WTC11 (cell line): ENCODE measurements at regions not wholly inside any gene's neighbourhood (a gene's known extent, or its start where the extent isn't known, plus 50 kb on each side); places are given as distances from the start of the nearest gene placed in this dataset.

ENCODE experiments used
- ATAC-seq: fragments of 200-7000 bp; cut with Tn5 transposase; 2 replicates; pipeline ENCODE4 v1.10.0; 2021; ENCODE audit warnings: mild to moderate bottlenecking, moderate library complexity
- CTCF ChIA-PET: fragments of 300-600 bp; sonication (Branson Sonifier 250); formaldehyde crosslinking; loops from one replicate; lab custom pipeline; 2021; ENCODE audit warnings: antibody characterized with exemption; lab: Charles Lee
- POLR2A ChIA-PET: fragments of 350-600 bp; sonication (Branson Sonifier 250); formaldehyde crosslinking; loops from one replicate; lab custom pipeline; 2021; ENCODE audit warnings: antibody characterized with exemption; lab: Charles Lee
- DNase-seq: peaks from one replicate; pipeline ENCODE4 v3.0.0; 2021; ENCODE audit warnings: low spot score
- H3K27ac Mint-ChIP-seq: 2 replicates; pipeline ENCODE4 v1.8.0; 2021; ENCODE audit warnings: mixed read lengths
- H3K27me3 Mint-ChIP-seq: 2 replicates; pipeline ENCODE4 v1.8.0; 2021; ENCODE audit warnings: low read depth, mild to moderate bottlenecking, moderate library complexity, mixed read lengths
- H3K36me3 Mint-ChIP-seq: 2 replicates; pipeline ENCODE4 v1.8.0; 2021; ENCODE audit warnings: mixed read lengths
- H3K4me1 Mint-ChIP-seq: 2 replicates; pipeline ENCODE4 v1.8.0; 2022; ENCODE audit warnings: mixed read lengths
- H3K4me3 Mint-ChIP-seq: 2 replicates; pipeline ENCODE4 v1.8.0; 2021; ENCODE audit warnings: mild to moderate bottlenecking, moderate library complexity, mixed read lengths
- H3K9me3 Mint-ChIP-seq: 2 replicates; pipeline ENCODE4 v1.8.0; 2021; ENCODE audit warnings: mixed read lengths
- AFF4 ChIP-seq: sonication (generic); formaldehyde crosslinking; IDR thresholded peaks from 2 replicates; pipeline ENCODE4 v1.8.1; 2023; ENCODE audit warnings: mild to moderate bottlenecking, missing genetic modification reagents, borderline replicate concordance
- ATF6 ChIP-seq: sonication (generic); formaldehyde crosslinking; IDR thresholded peaks from 2 replicates; pipeline ENCODE4 v1.8.1; 2023; ENCODE audit warnings: mild to moderate bottlenecking, missing genetic modification reagents
- FOXK1 ChIP-seq: sonication (generic); formaldehyde crosslinking; IDR thresholded peaks from 2 replicates; pipeline ENCODE4 v1.8.0; 2022; ENCODE audit warnings: mild to moderate bottlenecking, moderate library complexity, missing genetic modification reagents
- GRHL2 ChIP-seq: fragments of 250-450 bp; sonication (Bioruptor Pico); IDR thresholded peaks from 2 replicates; pipeline ENCODE4 v1.8.0; 2022; ENCODE audit warnings: mild to moderate bottlenecking, moderate library complexity; ENCODE audit not compliant: insufficient replicate concordance, severe bottlenecking
- IRF1 ChIP-seq: sonication (generic); formaldehyde crosslinking; IDR thresholded peaks from 2 replicates; pipeline ENCODE4 v1.8.0; 2023; ENCODE audit warnings: missing genetic modification reagents
- MAX ChIP-seq: sonication (generic); formaldehyde crosslinking; IDR thresholded peaks from 2 replicates; pipeline ENCODE4 v1.8.0; 2022; ENCODE audit warnings: mild to moderate bottlenecking, missing genetic modification reagents
- MXD4 ChIP-seq: fragments of 250-450 bp; sonication (Bioruptor Pico); IDR thresholded peaks from 2 replicates; pipeline ENCODE4 v1.8.0; 2021; ENCODE audit warnings: mild to moderate bottlenecking, moderate library complexity, borderline replicate concordance
- NFYB ChIP-seq: sonication (generic); formaldehyde crosslinking; conservative IDR thresholded peaks from 2 replicates; pipeline ENCODE4 v1.8.0; 2022; ENCODE audit warnings: low read depth, missing genetic modification reagents
- PRDM15 ChIP-seq: sonication (generic); formaldehyde crosslinking; IDR thresholded peaks from 2 replicates; pipeline ENCODE4 v1.8.0; 2022; ENCODE audit warnings: missing genetic modification reagents
- RELA ChIP-seq: sonication (generic); formaldehyde crosslinking; IDR thresholded peaks from 2 replicates; pipeline ENCODE4 v1.8.1; 2022; ENCODE audit warnings: missing genetic modification reagents, mild to moderate bottlenecking, borderline replicate concordance
- SP1 ChIP-seq: sonication (generic); formaldehyde crosslinking; conservative IDR thresholded peaks from 2 replicates; pipeline ENCODE4 v1.8.1; 2022; ENCODE audit warnings: missing genetic modification reagents
- TEAD1 ChIP-seq: sonication (generic); formaldehyde crosslinking; IDR thresholded peaks from 2 replicates; pipeline ENCODE4 v1.8.0; 2022; ENCODE audit warnings: mild to moderate bottlenecking, missing genetic modification reagents
- ZBTB21 ChIP-seq: sonication (generic); formaldehyde crosslinking; IDR thresholded peaks from 2 replicates; pipeline ENCODE4 v1.8.1; 2023; ENCODE audit warnings: mild to moderate bottlenecking, missing genetic modification reagents, borderline replicate concordance
- TF ChIP-seq, protein P1 (sequence below): sonication (generic); formaldehyde crosslinking; IDR thresholded peaks from 2 replicates; pipeline ENCODE4 v1.8.1; 2022; ENCODE audit warnings: missing genetic modification reagents, borderline replicate concordance
- TF ChIP-seq, protein P2 (sequence below): fragments of 250-450 bp; sonication (Bioruptor Pico); IDR thresholded peaks from 2 replicates; pipeline ENCODE4 v2.1.2; 2022; ENCODE audit warnings: mild to moderate bottlenecking, moderate library complexity
- TF ChIP-seq, protein P3 (sequence below): sonication (generic); formaldehyde crosslinking; IDR thresholded peaks from 2 replicates; pipeline ENCODE4 v1.8.0; 2022; ENCODE audit warnings: mild to moderate bottlenecking, missing genetic modification reagents
- TF ChIP-seq, protein P4 (sequence below): fragments of 200-600 bp; IDR thresholded peaks from 2 replicates; pipeline ENCODE4 v1.8.0; 2022; ENCODE audit warnings: antibody characterized with exemption
- TF ChIP-seq, protein P5 (sequence below): sonication (generic); formaldehyde crosslinking; IDR thresholded peaks from 2 replicates; pipeline ENCODE4 v1.8.0; 2022; ENCODE audit warnings: mild to moderate bottlenecking, missing genetic modification reagents

- TF ChIP-seq AFF4 (CRISPR knock-in tag) (no peak), MXD4 (CRISPR knock-in tag) (no peak), MAX (CRISPR knock-in tag) (no peak), NFYB (CRISPR knock-in tag) (no peak)
These were observed 113.9 kb downstream of the ARRDC3 start (continued) for GRCh38 chr5:91269198-91269597.

DNA sequence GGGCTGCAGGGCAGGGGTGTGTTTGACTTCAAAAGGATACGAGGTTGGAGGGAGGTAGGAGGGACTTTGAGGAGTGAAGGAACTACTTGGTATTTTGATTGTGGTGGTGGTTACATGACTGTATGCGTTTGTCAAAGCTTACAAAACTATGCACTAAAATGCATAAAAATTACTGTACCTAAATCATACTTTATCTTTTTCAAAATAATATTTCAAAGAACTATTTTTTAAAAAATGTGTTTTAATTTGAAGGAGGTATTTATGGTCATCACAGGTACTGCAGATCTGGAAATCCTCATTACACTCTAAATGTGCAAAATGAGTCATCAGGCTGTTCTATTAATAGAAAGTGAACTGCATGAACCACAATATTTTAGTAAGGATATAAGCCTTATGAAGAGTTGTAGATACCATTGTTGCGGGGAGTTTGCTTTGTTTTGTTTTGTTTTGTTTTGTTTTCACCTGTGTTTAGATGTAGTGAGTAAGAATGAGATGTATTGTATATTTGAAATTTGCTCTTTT lies 116.9 kb downstream of the ARRDC3 start:
- Mint-ChIP-seq H3K4me1 (peaks cover 8% of the 10 kb centered on the region), H3K27ac (no peak overlapping the region), H3K4me3 (no peak overlapping the region), H3K36me3 (no peaks in the 10 kb centered on the region), H3K9me3 (no peaks in the 10 kb centered on the region), H3K27me3 (no peaks in the 10 kb centered on the region)
- DNase-seq (no peak), ATAC-seq (no peak)
- POLR2A ChIA-PET, result interaction anchor here (0.7 kb wide), 1 partner anchor 98 kb away, joined by 3 read pairs; no protein-coding TSS in a partner anchor
- CTCF ChIA-PET, result no interaction called here
- TF ChIP-seq, protein P1, sequence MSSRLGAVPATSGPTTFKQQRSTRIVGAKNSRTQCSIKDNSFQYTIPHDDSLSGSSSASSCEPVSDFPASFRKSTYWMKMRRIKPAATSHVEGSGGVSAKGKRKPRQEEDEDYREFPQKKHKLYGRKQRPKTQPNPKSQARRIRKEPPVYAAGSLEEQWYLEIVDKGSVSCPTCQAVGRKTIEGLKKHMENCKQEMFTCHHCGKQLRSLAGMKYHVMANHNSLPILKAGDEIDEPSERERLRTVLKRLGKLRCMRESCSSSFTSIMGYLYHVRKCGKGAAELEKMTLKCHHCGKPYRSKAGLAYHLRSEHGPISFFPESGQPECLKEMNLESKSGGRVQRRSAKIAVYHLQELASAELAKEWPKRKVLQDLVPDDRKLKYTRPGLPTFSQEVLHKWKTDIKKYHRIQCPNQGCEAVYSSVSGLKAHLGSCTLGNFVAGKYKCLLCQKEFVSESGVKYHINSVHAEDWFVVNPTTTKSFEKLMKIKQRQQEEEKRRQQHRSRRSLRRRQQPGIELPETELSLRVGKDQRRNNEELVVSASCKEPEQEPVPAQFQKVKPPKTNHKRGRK (CRISPR knock-in tag), result no peak
- no peak for TF ChIP-seq FOXK1
- TF ChIP-seq RELA (CRISPR knock-in tag), result no peak
- TF ChIP-seq, protein P2, sequence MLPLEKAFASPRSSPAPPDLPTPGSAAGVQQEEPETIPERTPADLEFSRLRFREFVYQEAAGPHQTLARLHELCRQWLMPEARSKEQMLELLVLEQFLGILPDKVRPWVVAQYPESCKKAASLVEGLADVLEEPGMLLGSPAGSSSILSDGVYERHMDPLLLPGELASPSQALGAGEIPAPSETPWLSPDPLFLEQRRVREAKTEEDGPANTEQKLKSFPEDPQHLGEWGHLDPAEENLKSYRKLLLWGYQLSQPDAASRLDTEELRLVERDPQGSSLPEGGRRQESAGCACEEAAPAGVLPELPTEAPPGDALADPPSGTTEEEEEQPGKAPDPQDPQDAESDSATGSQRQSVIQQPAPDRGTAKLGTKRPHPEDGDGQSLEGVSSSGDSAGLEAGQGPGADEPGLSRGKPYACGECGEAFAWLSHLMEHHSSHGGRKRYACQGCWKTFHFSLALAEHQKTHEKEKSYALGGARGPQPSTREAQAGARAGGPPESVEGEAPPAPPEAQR (CRISPR knock-in tag), result no peak
- TF ChIP-seq IRF1, result no peak
- TF ChIP-seq GRHL2, result no peak
- TF ChIP-seq, protein P3, sequence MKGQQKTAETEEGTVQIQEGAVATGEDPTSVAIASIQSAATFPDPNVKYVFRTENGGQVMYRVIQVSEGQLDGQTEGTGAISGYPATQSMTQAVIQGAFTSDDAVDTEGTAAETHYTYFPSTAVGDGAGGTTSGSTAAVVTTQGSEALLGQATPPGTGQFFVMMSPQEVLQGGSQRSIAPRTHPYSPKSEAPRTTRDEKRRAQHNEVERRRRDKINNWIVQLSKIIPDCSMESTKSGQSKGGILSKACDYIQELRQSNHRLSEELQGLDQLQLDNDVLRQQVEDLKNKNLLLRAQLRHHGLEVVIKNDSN (CRISPR knock-in tag), result no peak
- TF ChIP-seq ZBTB21 (CRISPR knock-in tag), result no peak
- TF ChIP-seq TEAD1 (CRISPR knock-in tag), result no peak
- no peak for TF ChIP-seq ATF6 (CRISPR knock-in tag)
- no peak for TF ChIP-seq PRDM15
- no peak for TF ChIP-seq SP1
- TF ChIP-seq, protein P4, sequence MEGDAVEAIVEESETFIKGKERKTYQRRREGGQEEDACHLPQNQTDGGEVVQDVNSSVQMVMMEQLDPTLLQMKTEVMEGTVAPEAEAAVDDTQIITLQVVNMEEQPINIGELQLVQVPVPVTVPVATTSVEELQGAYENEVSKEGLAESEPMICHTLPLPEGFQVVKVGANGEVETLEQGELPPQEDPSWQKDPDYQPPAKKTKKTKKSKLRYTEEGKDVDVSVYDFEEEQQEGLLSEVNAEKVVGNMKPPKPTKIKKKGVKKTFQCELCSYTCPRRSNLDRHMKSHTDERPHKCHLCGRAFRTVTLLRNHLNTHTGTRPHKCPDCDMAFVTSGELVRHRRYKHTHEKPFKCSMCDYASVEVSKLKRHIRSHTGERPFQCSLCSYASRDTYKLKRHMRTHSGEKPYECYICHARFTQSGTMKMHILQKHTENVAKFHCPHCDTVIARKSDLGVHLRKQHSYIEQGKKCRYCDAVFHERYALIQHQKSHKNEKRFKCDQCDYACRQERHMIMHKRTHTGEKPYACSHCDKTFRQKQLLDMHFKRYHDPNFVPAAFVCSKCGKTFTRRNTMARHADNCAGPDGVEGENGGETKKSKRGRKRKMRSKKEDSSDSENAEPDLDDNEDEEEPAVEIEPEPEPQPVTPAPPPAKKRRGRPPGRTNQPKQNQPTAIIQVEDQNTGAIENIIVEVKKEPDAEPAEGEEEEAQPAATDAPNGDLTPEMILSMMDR, result no peak
- TF ChIP-seq, protein P5, sequence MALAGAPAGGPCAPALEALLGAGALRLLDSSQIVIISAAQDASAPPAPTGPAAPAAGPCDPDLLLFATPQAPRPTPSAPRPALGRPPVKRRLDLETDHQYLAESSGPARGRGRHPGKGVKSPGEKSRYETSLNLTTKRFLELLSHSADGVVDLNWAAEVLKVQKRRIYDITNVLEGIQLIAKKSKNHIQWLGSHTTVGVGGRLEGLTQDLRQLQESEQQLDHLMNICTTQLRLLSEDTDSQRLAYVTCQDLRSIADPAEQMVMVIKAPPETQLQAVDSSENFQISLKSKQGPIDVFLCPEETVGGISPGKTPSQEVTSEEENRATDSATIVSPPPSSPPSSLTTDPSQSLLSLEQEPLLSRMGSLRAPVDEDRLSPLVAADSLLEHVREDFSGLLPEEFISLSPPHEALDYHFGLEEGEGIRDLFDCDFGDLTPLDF (CRISPR knock-in tag), result no peak
